ENCODE measurements at regions not wholly inside any gene's neighbourhood (a gene's known extent, or its start where the extent isn't known, plus 50 kb on each side); places are given as distances from the start of the nearest gene placed in this dataset.

- H3K4me3 Mint-ChIP-seq, result no peak overlapping the region
- ATAC-seq (replicated peaks), result no peak
Measured at GRCh38 chr12:88784166-88784565, 203.9 kb upstream of the KITLG start.

GRCh38 chr12:88782351-88782750 is 202.1 kb upstream of the KITLG start:
- no peaks in the 10 kb centered on the region for H3K9me3 Mint-ChIP-seq
- no peaks in the 10 kb centered on the region for H3K27me3 Mint-ChIP-seq
- H3K4me3 Mint-ChIP-seq, result no peak overlapping the region
- H3K36me3 Mint-ChIP-seq (ENCODE audit: low read depth), result no peaks in the 10 kb centered on the region
- no peaks in the 10 kb centered on the region for H3K4me1 Mint-ChIP-seq
- no peak for ATAC-seq (replicated peaks)
- H3K27ac Mint-ChIP-seq, result no peak overlapping the region

More at GRCh38 chr12:88784166-88784565, 203.9 kb upstream of the KITLG start:
- H3K36me3 Mint-ChIP-seq (ENCODE audit: low read depth), result no peaks in the 10 kb centered on the region
- H3K27me3 Mint-ChIP-seq, result no peaks in the 10 kb centered on the region
- H3K9me3 Mint-ChIP-seq, result no peaks in the 10 kb centered on the region
- H3K27ac Mint-ChIP-seq, result no peak overlapping the region
- no peaks in the 10 kb centered on the region for H3K4me1 Mint-ChIP-seq

- Mint-ChIP-seq H3K27me3 (no peaks in the 10 kb centered on the region), H3K4me1 (no peaks in the 10 kb centered on the region), H3K4me3 (no peak overlapping the region), H3K27ac (no peak overlapping the region), H3K9me3 (no peaks in the 10 kb centered on the region), H3K36me3 (ENCODE audit: low read depth) (no peaks in the 10 kb centered on the region)
- no peak for ATAC-seq (replicated peaks)
Measured at GRCh38 chr12:88781909-88782308, 201.6 kb upstream of the KITLG start.

GRCh38 chr12:88778064-88778463 is 197.8 kb upstream of the KITLG start:
- Mint-ChIP-seq H3K4me1 (no peaks in the 10 kb centered on the region), H3K27ac (no peak overlapping the region), H3K4me3 (no peak overlapping the region), H3K9me3 (no peaks in the 10 kb centered on the region), H3K27me3 (no peaks in the 10 kb centered on the region), H3K36me3 (ENCODE audit: low read depth) (no peaks in the 10 kb centered on the region)
- no peak for ATAC-seq (replicated peaks)

DNA sequence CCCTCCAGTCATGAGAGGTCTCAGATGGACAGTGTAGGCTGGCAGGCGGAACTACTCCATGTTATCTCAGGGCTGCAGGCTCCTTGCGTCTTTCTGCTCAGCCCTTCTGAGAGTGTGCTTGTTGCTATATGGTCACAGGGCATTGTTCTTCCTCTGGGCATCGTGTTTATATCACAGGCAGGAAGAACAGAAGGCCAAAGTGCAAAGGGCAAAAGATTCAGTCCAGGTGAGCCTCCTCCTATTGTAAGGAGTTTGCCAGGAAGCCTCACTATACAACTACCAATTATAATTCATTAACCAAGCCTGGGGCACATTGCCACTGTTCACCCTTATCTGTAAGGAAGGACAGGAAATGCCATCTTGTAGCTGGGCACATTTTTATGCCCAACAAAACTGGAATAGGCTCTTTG is 195.5 kb upstream of the KITLG start:
- Mint-ChIP-seq H3K27ac (no peak overlapping the region), H3K36me3 (ENCODE audit: low read depth) (no peaks in the 10 kb centered on the region), H3K4me1 (no peaks in the 10 kb centered on the region), H3K4me3 (no peak overlapping the region), H3K27me3 (no peaks in the 10 kb centered on the region), H3K9me3 (no peaks in the 10 kb centered on the region)
- no peak for ATAC-seq (replicated peaks)

DNA sequence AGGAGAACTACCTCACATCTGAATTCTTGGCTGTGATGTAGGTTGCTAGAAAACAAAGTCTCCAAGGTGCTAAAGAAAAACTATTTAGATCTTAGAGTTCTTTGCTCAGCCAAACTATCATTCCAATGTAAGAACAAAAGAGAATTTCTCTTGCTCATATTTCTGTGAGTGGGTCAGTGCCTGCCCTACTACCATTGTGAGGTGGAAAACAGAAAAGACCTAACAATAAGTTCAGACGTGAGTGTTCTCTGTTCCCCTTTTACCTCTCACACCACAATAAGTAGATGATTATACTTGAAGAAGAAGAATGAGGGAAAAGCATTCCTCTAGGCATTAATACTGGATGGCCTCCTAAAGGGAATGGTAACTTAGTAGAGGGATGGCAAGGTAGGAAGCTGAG is 187.4 kb upstream of the KITLG start:
- H3K27me3 Mint-ChIP-seq, result no peaks in the 10 kb centered on the region
- no peak for ATAC-seq (replicated peaks)
- H3K4me1 Mint-ChIP-seq, result no peaks in the 10 kb centered on the region
- H3K9me3 Mint-ChIP-seq, result no peaks in the 10 kb centered on the region
- no peak overlapping the region for H3K27ac Mint-ChIP-seq
- H3K4me3 Mint-ChIP-seq, result no peak overlapping the region
- H3K36me3 Mint-ChIP-seq (ENCODE audit: low read depth), result no peaks in the 10 kb centered on the region

DNA sequence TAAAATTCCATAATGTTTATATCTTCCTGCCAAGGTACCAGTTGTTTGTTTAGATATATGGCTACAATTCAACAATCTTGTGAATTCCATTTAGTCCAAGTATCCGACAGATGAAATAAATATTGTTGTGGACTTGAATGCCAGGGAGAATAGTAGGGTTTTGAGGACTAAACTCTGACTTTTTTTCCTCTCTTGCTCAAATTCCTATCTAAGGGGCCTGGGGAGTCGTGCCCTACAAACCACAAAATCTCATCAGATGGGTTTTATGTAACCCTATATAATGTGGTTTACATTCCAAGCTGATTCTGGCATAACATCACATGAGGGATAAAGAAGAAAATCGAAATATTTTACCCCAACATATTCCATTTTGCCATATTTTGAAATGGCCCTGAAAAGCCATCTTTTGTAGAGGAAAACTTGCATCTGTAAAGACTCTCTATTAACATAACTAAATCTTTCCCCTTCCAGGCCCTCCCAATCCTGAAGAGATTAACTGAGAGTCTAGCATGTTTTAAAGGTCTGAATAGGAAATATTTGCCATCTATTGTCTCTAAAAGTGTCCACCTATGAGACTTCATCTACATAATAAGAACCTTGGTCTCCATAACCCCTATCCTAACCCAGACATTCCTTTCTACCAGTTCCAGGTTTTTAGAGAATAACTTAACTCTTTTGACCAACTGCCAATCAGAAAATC is 184.7 kb upstream of the KITLG start:
- Mint-ChIP-seq H3K27ac (no peak overlapping the region), H3K4me1 (no peaks in the 10 kb centered on the region), H3K36me3 (ENCODE audit: low read depth) (no peaks in the 10 kb centered on the region), H3K4me3 (no peak overlapping the region), H3K9me3 (no peaks in the 10 kb centered on the region), H3K27me3 (no peaks in the 10 kb centered on the region)
- ATAC-seq (replicated peaks), result no peak

DNA sequence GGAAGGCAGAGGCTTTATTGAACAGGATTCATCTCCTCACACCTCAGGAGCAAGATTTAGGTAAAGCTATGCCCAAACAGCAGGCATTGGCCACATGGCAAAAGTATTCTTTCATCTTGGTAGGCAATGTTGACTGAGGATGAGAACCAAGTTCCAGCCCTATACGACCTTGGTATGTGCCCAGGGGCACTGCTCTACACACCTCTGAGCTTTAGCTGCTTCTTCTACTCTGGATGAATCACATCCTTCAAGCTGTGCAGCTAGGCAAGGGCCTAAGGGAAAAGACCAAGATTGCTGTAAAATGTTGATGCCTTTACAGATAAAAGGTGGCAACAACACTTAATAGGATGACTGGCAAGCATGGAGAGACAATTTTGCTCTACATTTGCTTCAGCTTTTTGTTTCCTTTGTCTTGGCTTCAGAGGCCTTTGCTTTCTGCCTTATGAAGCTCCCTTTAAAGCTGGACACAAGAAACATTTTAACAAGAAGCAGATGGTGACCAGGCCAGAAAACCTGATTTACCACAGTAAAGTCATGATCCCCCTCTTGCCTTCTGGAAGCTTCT is 183.3 kb upstream of the KITLG start:
- ATAC-seq (replicated peaks), result no peak
- H3K4me3 Mint-ChIP-seq, result no peak overlapping the region
- H3K4me1 Mint-ChIP-seq, result no peaks in the 10 kb centered on the region
- H3K9me3 Mint-ChIP-seq, result no peaks in the 10 kb centered on the region
- H3K36me3 Mint-ChIP-seq (ENCODE audit: low read depth), result no peaks in the 10 kb centered on the region
- no peaks in the 10 kb centered on the region for H3K27me3 Mint-ChIP-seq
- H3K27ac Mint-ChIP-seq, result no peak overlapping the region

DNA sequence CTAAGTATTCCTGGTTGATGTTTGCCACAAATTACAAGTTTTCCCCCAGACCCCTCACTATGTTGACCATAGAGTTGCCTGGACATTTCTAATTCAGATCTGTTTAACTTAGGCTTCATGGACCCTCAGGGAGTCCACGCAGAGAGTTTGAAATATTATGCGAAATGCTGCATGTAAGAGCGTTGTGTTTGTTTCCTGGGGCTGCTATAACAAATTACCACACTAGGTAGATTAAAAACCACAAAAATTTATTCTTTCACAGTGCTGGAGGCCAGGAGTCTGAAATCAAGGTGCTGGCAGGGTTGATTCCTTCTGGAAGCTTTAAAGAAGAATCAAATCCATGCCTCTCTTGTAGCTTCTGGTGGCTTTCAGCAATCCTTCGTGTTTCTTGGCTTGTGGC is 177.9 kb upstream of the KITLG start:
- no peak overlapping the region for H3K4me3 Mint-ChIP-seq
- no peaks in the 10 kb centered on the region for H3K9me3 Mint-ChIP-seq
- H3K36me3 Mint-ChIP-seq (ENCODE audit: low read depth), result no peaks in the 10 kb centered on the region
- peaks cover 3% of the 10 kb centered on the region for H3K27me3 Mint-ChIP-seq
- no peak overlapping the region for H3K27ac Mint-ChIP-seq
- no peak for ATAC-seq (replicated peaks)
- H3K4me1 Mint-ChIP-seq, result no peaks in the 10 kb centered on the region

- Mint-ChIP-seq H3K9me3 (no peaks in the 10 kb centered on the region), H3K36me3 (ENCODE audit: low read depth) (no peaks in the 10 kb centered on the region), H3K4me1 (no peaks in the 10 kb centered on the region), H3K27ac (no peak overlapping the region), H3K27me3 (peaks cover 3% of the 10 kb centered on the region), H3K4me3 (no peak overlapping the region)
- no peak for ATAC-seq (replicated peaks)
Measured at GRCh38 chr12:88756917-88757316, 176.6 kb upstream of the KITLG start.

- Mint-ChIP-seq H3K27ac (no peak overlapping the region), H3K9me3 (no peaks in the 10 kb centered on the region), H3K36me3 (ENCODE audit: low read depth) (no peaks in the 10 kb centered on the region), H3K4me3 (no peak overlapping the region), H3K4me1 (no peaks in the 10 kb centered on the region), H3K27me3 (peaks cover 3% of the 10 kb centered on the region)
- no peak for ATAC-seq (replicated peaks)
Measured at GRCh38 chr12:88756153-88756552, 175.9 kb upstream of the KITLG start.

GRCh38 chr12:88753707-88754106 is 173.4 kb upstream of the KITLG start:
- ATAC-seq (replicated peaks), result no peak
- H3K4me1 Mint-ChIP-seq, result no peaks in the 10 kb centered on the region
- H3K9me3 Mint-ChIP-seq, result no peaks in the 10 kb centered on the region
- H3K27me3 Mint-ChIP-seq, result peaks cover 3% of the 10 kb centered on the region
- no peak overlapping the region for H3K4me3 Mint-ChIP-seq
- no peaks in the 10 kb centered on the region for H3K36me3 Mint-ChIP-seq (ENCODE audit: low read depth)
- no peak overlapping the region for H3K27ac Mint-ChIP-seq

GRCh38 chr12:88753066-88753465 is 172.8 kb upstream of the KITLG start:
- Mint-ChIP-seq H3K4me1 (no peaks in the 10 kb centered on the region), H3K27ac (no peak overlapping the region), H3K4me3 (no peak overlapping the region), H3K36me3 (ENCODE audit: low read depth) (no peaks in the 10 kb centered on the region), H3K27me3 (peaks cover 2% of the 10 kb centered on the region), H3K9me3 (no peaks in the 10 kb centered on the region)
- ATAC-seq (replicated peaks), result no peak

- no peak for ATAC-seq (replicated peaks)
- H3K4me1 Mint-ChIP-seq, result no peaks in the 10 kb centered on the region
- no peak overlapping the region for H3K27ac Mint-ChIP-seq
- H3K4me3 Mint-ChIP-seq, result no peak overlapping the region
- H3K36me3 Mint-ChIP-seq (ENCODE audit: low read depth), result no peaks in the 10 kb centered on the region
- no peaks in the 10 kb centered on the region for H3K27me3 Mint-ChIP-seq
- no peaks in the 10 kb centered on the region for H3K9me3 Mint-ChIP-seq
Measured at GRCh38 chr12:88752183-88752582, 171.9 kb upstream of the KITLG start.

GRCh38 chr12:88750867-88751543 is 170.7 kb upstream of the KITLG start:
- no peak for ATAC-seq (replicated peaks)
- Mint-ChIP-seq H3K4me3 (no peak overlapping the region), H3K36me3 (ENCODE audit: low read depth) (no peaks in the 10 kb centered on the region), H3K27me3 (no peaks in the 10 kb centered on the region), H3K9me3 (no peaks in the 10 kb centered on the region), H3K27ac (no peak overlapping the region), H3K4me1 (no peaks in the 10 kb centered on the region)
